ENCODE measurements at regions not wholly inside any gene's neighbourhood (a gene's known extent, or its start where the extent isn't known, plus 50 kb on each side); places are given as distances from the start of the nearest gene placed in this dataset.

- Histone ChIP-seq H3K4me1 (no peaks in the 10 kb centered on the region), H3K27me3 (replicated peaks; ENCODE audit: control insufficient read depth, insufficient read depth, low read length) (no peaks in the 10 kb centered on the region), H3K36me3 (ENCODE audit: control insufficient read depth, insufficient read depth, low read length) (no peaks in the 10 kb centered on the region), H3K9me3 (no peaks in the 10 kb centered on the region), H3K4me3 (ENCODE audit: low read depth, low read length) (no peak overlapping the region)
- intact Hi-C loops (cut with micrococcal nuclease; ENCODE audit: unreplicated experiment), result no loop called here
- H3K9me3 Mint-ChIP-seq (ENCODE audit: unreplicated experiment), result no peaks in the 10 kb centered on the region
- H3K36me3 Mint-ChIP-seq (ENCODE audit: insufficient read depth, unreplicated experiment), result no peaks in the 10 kb centered on the region
- DNase-seq, result no peak
- H3K27me3 Mint-ChIP-seq (ENCODE audit: insufficient read depth, unreplicated experiment), result peaks cover 16% of the 10 kb centered on the region
- no peak overlapping the region for H3K27ac Mint-ChIP-seq (ENCODE audit: unreplicated experiment)
- no TSS peak for BruUV-seq (replicated peaks)
- no peak overlapping the region for H3K4me3 Mint-ChIP-seq (ENCODE audit: unreplicated experiment)
- no peaks in the 10 kb centered on the region for H3K4me1 Mint-ChIP-seq (ENCODE audit: low read depth, unreplicated experiment)
- TF ChIP-seq, protein P1, sequence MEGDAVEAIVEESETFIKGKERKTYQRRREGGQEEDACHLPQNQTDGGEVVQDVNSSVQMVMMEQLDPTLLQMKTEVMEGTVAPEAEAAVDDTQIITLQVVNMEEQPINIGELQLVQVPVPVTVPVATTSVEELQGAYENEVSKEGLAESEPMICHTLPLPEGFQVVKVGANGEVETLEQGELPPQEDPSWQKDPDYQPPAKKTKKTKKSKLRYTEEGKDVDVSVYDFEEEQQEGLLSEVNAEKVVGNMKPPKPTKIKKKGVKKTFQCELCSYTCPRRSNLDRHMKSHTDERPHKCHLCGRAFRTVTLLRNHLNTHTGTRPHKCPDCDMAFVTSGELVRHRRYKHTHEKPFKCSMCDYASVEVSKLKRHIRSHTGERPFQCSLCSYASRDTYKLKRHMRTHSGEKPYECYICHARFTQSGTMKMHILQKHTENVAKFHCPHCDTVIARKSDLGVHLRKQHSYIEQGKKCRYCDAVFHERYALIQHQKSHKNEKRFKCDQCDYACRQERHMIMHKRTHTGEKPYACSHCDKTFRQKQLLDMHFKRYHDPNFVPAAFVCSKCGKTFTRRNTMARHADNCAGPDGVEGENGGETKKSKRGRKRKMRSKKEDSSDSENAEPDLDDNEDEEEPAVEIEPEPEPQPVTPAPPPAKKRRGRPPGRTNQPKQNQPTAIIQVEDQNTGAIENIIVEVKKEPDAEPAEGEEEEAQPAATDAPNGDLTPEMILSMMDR (IDR thresholded peaks at IDR 0.05; ENCODE audit: insufficient read depth in 1 of 2, low read depth in 1 of 2, low read length in 1 of 2, severe bottlenecking in 1 of 2, unreplicated experiment in 1 of 2), result no peak
- CTCF ChIA-PET, result no interaction called here
- POLR2A ChIA-PET, result no interaction called here
These were observed 203.0 kb upstream of the GK2 start for GRCh38 chr4:79611026-79611425.

GRCh38 chr4:79609817-79610216 lies 201.8 kb upstream of the GK2 start:
- ChIA-PET CTCF (no interaction called here), POLR2A (no interaction called here)
- no peaks in the 10 kb centered on the region for H3K9me3 ChIP-seq
- DNase-seq, result no peak
- no peaks in the 10 kb centered on the region for H3K27me3 ChIP-seq (replicated peaks; ENCODE audit: control insufficient read depth, insufficient read depth, low read length)
- H3K4me1 ChIP-seq, result no peaks in the 10 kb centered on the region
- Mint-ChIP-seq H3K9me3 (ENCODE audit: unreplicated experiment) (no peaks in the 10 kb centered on the region), H3K27me3 (ENCODE audit: insufficient read depth, unreplicated experiment) (peaks cover 16% of the 10 kb centered on the region), H3K4me1 (ENCODE audit: low read depth, unreplicated experiment) (no peaks in the 10 kb centered on the region), H3K4me3 (ENCODE audit: unreplicated experiment) (no peak overlapping the region), H3K36me3 (ENCODE audit: insufficient read depth, unreplicated experiment) (no peaks in the 10 kb centered on the region), H3K27ac (ENCODE audit: unreplicated experiment) (no peak overlapping the region)
- H3K4me3 ChIP-seq (ENCODE audit: low read depth, low read length), result no peak overlapping the region
- H3K36me3 ChIP-seq (ENCODE audit: control insufficient read depth, insufficient read depth, low read length), result no peaks in the 10 kb centered on the region
- intact Hi-C loops (cut with micrococcal nuclease; ENCODE audit: unreplicated experiment), result no loop called here
- no TSS peak for BruUV-seq (replicated peaks)
- TF ChIP-seq, protein P1 (IDR thresholded peaks at IDR 0.05; ENCODE audit: insufficient read depth in 1 of 2, low read depth in 1 of 2, low read length in 1 of 2, severe bottlenecking in 1 of 2, unreplicated experiment in 1 of 2), result no peak

DNA sequence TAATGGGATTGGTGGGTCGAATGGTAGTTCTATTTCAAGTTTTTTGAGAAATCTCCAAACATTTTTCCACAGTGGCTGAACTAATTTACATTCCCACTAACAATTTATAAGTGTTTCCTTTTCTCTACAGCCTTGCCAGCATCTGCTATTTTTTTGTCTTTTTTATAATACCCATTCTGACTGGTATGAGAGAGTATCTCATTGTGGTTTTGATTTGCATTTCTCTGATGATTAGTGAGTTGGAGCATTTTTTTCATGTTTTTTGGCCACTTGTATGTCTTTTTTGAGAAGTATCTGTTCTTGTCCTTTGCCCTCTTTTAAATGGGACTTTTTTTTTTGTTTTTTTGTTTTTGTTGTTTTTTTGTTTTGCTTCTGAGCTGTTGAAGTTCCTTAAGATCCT lies 200.0 kb upstream of the GK2 start:
- intact Hi-C loops (cut with micrococcal nuclease; ENCODE audit: unreplicated experiment), result no loop called here
- no peak overlapping the region for H3K4me3 ChIP-seq (ENCODE audit: low read depth, low read length)
- ChIA-PET CTCF (no interaction called here), POLR2A (no interaction called here)
- BruUV-seq (replicated peaks), result no TSS peak
- H3K36me3 Mint-ChIP-seq (ENCODE audit: insufficient read depth, unreplicated experiment), result no peaks in the 10 kb centered on the region
- no peak for DNase-seq
- no peak overlapping the region for H3K27ac Mint-ChIP-seq (ENCODE audit: unreplicated experiment)
- TF ChIP-seq, protein P1 (IDR thresholded peaks at IDR 0.05; ENCODE audit: insufficient read depth in 1 of 2, low read depth in 1 of 2, low read length in 1 of 2, severe bottlenecking in 1 of 2, unreplicated experiment in 1 of 2), result no peak
- H3K9me3 ChIP-seq, result no peaks in the 10 kb centered on the region
- H3K4me1 ChIP-seq, result no peaks in the 10 kb centered on the region
- H3K9me3 Mint-ChIP-seq (ENCODE audit: unreplicated experiment), result no peaks in the 10 kb centered on the region
- peaks cover 13% of the 10 kb centered on the region for H3K27me3 Mint-ChIP-seq (ENCODE audit: insufficient read depth, unreplicated experiment)
- no peaks in the 10 kb centered on the region for H3K27me3 ChIP-seq (replicated peaks; ENCODE audit: control insufficient read depth, insufficient read depth, low read length)
- no peak overlapping the region for H3K4me3 Mint-ChIP-seq (ENCODE audit: unreplicated experiment)
- no peaks in the 10 kb centered on the region for H3K4me1 Mint-ChIP-seq (ENCODE audit: low read depth, unreplicated experiment)
- no peaks in the 10 kb centered on the region for H3K36me3 ChIP-seq (ENCODE audit: control insufficient read depth, insufficient read depth, low read length)
